PFSK-1 (cell line): ENCODE measurements at regions not wholly inside any gene's neighbourhood (a gene's known extent, or its start where the extent isn't known, plus 50 kb on each side); places are given as distances from the start of the nearest gene placed in this dataset.

Experiments
- FOXP2 ChIP-seq: optimal IDR thresholded peaks from 2 replicates; pipeline ENCODE3; 2011; ENCODE audit warnings: borderline replicate concordance, control low read depth, inconsistent platforms; ENCODE audit not compliant: insufficient read depth; ENCODE audit errors: extremely low read length, extremely low read depth
- POLR2AphosphoS5 ChIP-seq: IDR thresholded peaks from 2 replicates; pipeline ENCODE4 v1.6.1; 2012; ENCODE audit warnings: low read depth, mild to moderate bottlenecking, control low read depth, low read length, moderate library complexity
- SIN3A ChIP-seq: IDR thresholded peaks from 2 replicates; pipeline ENCODE4 v1.6.1; 2012; ENCODE audit warnings: mild to moderate bottlenecking, low read length, moderate library complexity, borderline replicate concordance; ENCODE audit not compliant: insufficient read depth
- TAF1 ChIP-seq: IDR thresholded peaks from 2 replicates; pipeline ENCODE4 v1.6.1; 2012; ENCODE audit warnings: low read length, control low read depth, borderline replicate concordance; ENCODE audit not compliant: insufficient read depth
- TF ChIP-seq, protein P1 (sequence below), 2 experiments: IDR thresholded peaks; 2 replicates each; pipeline versions ENCODE4 v1.6.1 to v1.8.0; 2011 to 2012; ENCODE audit warnings: low read depth in 2 of 2, low read length in 2 of 2, control low read depth in 1 of 2, inconsistent platforms in 1 of 2, mild to moderate bottlenecking in 1 of 2, moderate library complexity in 1 of 2; ENCODE audit not compliant: insufficient read depth in 1 of 2

DNA sequence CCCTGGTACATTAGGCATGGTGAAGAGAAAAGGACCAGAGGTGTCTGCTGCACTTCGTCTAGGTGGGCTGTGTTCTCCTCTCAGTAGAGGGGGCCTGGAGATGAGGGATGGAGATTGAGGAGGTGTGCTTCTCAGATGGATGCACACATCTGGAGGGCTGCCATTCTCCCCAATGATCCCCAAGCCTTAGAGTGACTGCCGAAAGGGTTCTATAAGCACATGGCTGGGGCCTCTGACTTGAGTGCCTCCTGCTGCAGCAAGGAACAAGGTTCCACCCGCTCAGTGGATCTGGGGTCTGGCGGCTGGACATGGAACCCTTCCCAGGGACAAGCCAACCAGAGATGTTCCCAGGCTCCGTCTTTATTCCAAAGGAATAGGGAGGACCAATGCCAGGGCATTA lies 66.8 kb downstream of the CPN2 start:
- no peak for TF ChIP-seq POLR2AphosphoS5
- TF ChIP-seq, protein P1, sequence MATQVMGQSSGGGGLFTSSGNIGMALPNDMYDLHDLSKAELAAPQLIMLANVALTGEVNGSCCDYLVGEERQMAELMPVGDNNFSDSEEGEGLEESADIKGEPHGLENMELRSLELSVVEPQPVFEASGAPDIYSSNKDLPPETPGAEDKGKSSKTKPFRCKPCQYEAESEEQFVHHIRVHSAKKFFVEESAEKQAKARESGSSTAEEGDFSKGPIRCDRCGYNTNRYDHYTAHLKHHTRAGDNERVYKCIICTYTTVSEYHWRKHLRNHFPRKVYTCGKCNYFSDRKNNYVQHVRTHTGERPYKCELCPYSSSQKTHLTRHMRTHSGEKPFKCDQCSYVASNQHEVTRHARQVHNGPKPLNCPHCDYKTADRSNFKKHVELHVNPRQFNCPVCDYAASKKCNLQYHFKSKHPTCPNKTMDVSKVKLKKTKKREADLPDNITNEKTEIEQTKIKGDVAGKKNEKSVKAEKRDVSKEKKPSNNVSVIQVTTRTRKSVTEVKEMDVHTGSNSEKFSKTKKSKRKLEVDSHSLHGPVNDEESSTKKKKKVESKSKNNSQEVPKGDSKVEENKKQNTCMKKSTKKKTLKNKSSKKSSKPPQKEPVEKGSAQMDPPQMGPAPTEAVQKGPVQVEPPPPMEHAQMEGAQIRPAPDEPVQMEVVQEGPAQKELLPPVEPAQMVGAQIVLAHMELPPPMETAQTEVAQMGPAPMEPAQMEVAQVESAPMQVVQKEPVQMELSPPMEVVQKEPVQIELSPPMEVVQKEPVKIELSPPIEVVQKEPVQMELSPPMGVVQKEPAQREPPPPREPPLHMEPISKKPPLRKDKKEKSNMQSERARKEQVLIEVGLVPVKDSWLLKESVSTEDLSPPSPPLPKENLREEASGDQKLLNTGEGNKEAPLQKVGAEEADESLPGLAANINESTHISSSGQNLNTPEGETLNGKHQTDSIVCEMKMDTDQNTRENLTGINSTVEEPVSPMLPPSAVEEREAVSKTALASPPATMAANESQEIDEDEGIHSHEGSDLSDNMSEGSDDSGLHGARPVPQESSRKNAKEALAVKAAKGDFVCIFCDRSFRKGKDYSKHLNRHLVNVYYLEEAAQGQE (IDR thresholded peaks at IDR 0.05; ENCODE audit: insufficient read depth in 1 of 2, low read depth in 2 of 2, low read length in 2 of 2), result no peak
- no peak for TF ChIP-seq TAF1
- no peak for TF ChIP-seq SIN3A
- TF ChIP-seq FOXP2, result no peak
